PFSK-1 (cell line): ENCODE measurements at regions not wholly inside any gene's neighbourhood (a gene's known extent, or its start where the extent isn't known, plus 50 kb on each side); places are given as distances from the start of the nearest gene placed in this dataset.

Experiments
- FOXP2 ChIP-seq: optimal IDR thresholded peaks from 2 replicates; pipeline ENCODE3; 2011; ENCODE audit warnings: borderline replicate concordance, control low read depth, inconsistent platforms; ENCODE audit not compliant: insufficient read depth; ENCODE audit errors: extremely low read length, extremely low read depth
- POLR2AphosphoS5 ChIP-seq: IDR thresholded peaks from 2 replicates; pipeline ENCODE4 v1.6.1; 2012; ENCODE audit warnings: low read depth, mild to moderate bottlenecking, control low read depth, low read length, moderate library complexity
- SIN3A ChIP-seq: IDR thresholded peaks from 2 replicates; pipeline ENCODE4 v1.6.1; 2012; ENCODE audit warnings: mild to moderate bottlenecking, low read length, moderate library complexity, borderline replicate concordance; ENCODE audit not compliant: insufficient read depth
- TAF1 ChIP-seq: IDR thresholded peaks from 2 replicates; pipeline ENCODE4 v1.6.1; 2012; ENCODE audit warnings: low read length, control low read depth, borderline replicate concordance; ENCODE audit not compliant: insufficient read depth
- TF ChIP-seq, protein P1 (sequence below), 2 experiments: IDR thresholded peaks; 2 replicates each; pipeline versions ENCODE4 v1.6.1 to v1.8.0; 2011 to 2012; ENCODE audit warnings: low read depth in 2 of 2, low read length in 2 of 2, control low read depth in 1 of 2, inconsistent platforms in 1 of 2, mild to moderate bottlenecking in 1 of 2, moderate library complexity in 1 of 2; ENCODE audit not compliant: insufficient read depth in 1 of 2

DNA sequence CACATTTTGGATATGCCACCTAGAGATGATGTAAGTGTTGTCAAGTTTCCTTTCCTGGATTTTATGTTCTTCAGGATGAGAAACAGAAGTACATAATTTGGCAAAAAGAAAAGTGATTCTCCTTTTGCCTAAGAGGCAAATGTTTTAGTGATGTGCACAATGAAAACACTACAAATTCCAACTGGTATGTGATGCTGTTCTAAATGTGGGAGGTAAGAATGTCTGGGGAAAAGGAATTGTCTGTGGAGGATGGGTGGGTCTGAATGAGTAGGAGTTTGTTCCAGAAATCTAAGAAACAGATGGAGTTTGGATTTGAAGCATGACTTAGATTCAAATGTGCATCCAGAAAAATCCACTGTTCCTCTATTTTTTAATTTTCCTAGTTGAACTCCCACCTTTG lies 473.6 kb upstream of the SPRY2 start:
- TF ChIP-seq SIN3A (no peak), POLR2AphosphoS5 (no peak), FOXP2 (no peak), TAF1 (no peak)
- TF ChIP-seq, protein P1, sequence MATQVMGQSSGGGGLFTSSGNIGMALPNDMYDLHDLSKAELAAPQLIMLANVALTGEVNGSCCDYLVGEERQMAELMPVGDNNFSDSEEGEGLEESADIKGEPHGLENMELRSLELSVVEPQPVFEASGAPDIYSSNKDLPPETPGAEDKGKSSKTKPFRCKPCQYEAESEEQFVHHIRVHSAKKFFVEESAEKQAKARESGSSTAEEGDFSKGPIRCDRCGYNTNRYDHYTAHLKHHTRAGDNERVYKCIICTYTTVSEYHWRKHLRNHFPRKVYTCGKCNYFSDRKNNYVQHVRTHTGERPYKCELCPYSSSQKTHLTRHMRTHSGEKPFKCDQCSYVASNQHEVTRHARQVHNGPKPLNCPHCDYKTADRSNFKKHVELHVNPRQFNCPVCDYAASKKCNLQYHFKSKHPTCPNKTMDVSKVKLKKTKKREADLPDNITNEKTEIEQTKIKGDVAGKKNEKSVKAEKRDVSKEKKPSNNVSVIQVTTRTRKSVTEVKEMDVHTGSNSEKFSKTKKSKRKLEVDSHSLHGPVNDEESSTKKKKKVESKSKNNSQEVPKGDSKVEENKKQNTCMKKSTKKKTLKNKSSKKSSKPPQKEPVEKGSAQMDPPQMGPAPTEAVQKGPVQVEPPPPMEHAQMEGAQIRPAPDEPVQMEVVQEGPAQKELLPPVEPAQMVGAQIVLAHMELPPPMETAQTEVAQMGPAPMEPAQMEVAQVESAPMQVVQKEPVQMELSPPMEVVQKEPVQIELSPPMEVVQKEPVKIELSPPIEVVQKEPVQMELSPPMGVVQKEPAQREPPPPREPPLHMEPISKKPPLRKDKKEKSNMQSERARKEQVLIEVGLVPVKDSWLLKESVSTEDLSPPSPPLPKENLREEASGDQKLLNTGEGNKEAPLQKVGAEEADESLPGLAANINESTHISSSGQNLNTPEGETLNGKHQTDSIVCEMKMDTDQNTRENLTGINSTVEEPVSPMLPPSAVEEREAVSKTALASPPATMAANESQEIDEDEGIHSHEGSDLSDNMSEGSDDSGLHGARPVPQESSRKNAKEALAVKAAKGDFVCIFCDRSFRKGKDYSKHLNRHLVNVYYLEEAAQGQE (IDR thresholded peaks at IDR 0.05; ENCODE audit: insufficient read depth in 1 of 2, low read depth in 2 of 2, low read length in 2 of 2) = no peak

DNA sequence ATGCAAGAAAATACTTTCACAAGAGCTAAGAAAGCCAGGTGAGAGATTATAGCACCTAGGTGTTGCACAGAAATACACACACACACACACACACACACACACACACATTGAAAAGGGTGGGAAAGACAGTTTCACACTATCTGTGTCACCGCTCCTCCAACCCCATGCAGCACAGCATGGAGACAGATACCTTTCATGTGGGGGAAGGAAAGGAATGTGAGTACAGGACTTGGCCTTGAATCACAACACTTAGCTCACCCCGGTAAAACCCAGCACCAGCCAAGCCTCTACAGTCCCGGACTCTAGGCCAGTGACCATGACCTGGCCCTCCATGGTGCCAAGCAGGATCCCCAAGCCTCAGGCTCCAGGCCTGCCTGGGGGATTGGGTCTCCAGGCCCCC lies 462.0 kb upstream of the SPRY2 start:
- TF ChIP-seq, protein P1 (IDR thresholded peaks at IDR 0.05; ENCODE audit: insufficient read depth in 1 of 2, low read depth in 2 of 2, low read length in 2 of 2) = no peak
- TF ChIP-seq SIN3A (no peak), TAF1 (no peak), POLR2AphosphoS5 (no peak), FOXP2 (no peak)

DNA sequence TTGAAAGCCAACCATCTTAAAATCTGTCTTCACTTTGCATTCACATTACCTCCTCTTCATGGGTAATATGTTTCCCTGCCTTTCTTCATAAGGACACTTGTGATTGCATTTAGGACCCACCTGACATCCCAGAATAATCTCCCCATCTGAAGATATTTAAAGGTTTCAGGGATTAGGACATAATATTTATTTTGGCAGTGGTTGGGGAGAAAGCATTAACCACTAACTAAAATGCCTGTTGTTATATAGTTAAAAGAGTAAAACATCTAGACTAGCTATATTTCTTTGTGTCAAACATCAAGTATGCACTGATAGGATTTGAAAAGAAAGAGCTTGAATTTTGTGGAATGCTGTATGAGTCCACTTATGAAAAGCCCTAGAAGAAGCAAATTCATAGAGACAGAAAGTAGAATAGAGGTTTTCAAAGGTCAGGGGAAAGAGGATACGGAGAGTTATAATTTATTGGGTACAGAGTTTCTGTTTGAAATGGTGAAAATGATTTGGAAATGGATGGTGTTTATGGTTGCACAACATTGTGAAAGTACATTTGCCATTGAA lies 457.7 kb upstream of the SPRY2 start:
- TF ChIP-seq, protein P1 (IDR thresholded peaks at IDR 0.05; ENCODE audit: insufficient read depth in 1 of 2, low read depth in 2 of 2, low read length in 2 of 2) = no peak
- TF ChIP-seq SIN3A (no peak), TAF1 (no peak)

DNA sequence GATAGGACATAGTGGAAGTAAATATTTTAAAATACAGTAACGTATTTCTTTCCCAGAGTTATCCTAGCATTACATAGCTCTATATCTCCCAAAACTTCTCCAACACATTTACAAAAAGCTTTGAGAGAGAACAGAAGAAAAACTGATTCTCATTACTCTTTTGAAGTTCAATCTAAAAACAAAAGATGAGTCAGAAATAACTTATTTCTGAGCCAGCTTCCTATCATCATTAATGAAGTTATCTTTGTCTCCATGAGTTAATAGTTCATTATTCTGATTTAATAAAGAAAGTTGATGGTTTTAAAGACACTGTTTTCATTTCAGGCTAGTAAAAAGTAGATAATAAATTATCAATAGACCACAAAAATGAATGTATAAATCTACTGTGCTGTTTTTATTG lies 446.7 kb upstream of the SPRY2 start:
- TF ChIP-seq SIN3A (no peak), TAF1 (no peak), FOXP2 (no peak), POLR2AphosphoS5 (no peak)
- TF ChIP-seq, protein P1 (IDR thresholded peaks at IDR 0.05; ENCODE audit: insufficient read depth in 1 of 2, low read depth in 2 of 2, low read length in 2 of 2) = no peak

DNA sequence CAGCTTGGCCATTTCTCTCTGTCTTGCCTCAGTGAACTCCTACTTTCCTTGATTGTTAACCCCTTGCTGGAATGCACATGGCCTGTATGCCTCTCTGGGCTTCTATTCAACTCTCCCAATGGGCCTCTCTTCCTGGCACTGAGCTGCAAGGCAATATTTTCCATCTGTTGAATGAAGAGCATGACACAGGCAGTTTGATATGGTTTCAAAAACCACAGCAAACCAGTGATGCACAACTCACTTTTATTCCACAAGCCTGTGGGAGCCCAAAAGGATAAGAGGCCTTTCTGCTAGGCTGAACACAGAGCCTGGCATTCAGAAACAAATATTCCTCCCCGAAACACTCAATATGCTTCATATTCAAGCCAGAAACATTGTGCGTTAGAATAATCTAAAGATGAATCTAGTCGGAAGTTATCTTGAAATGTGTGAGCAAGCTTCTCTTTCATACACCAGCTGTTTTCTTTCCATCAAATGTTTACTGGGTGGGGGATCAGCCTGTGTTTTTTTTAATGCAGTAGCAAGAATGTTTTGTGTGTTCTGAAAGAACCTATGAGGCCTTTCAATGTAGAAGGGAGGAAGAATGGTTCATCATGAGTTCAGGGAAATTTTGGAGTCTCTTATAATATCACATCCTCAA lies 443.1 kb upstream of the SPRY2 start:
- TF ChIP-seq TAF1 (no peak), FOXP2 (no peak), SIN3A (no peak), POLR2AphosphoS5 (no peak)
- TF ChIP-seq, protein P1 (IDR thresholded peaks at IDR 0.05; ENCODE audit: insufficient read depth in 1 of 2, low read depth in 2 of 2, low read length in 2 of 2) = no peak
